GM19023 (cell line): ENCODE measurements at regions not wholly inside any gene's neighbourhood (a gene's known extent, or its start where the extent isn't known, plus 50 kb on each side); places are given as distances from the start of the nearest gene placed in this dataset.

ENCODE experiments used
- ATAC-seq: cut with Tn5 transposase; IDR thresholded peaks from one replicate; pipeline ENCODE4 v1.9.1; 2021; ENCODE audit warnings: mild to moderate bottlenecking, moderate library complexity; ENCODE audit not compliant: unreplicated experiment

GRCh38 chr1:221184131-221184794, 305.0 kb downstream of the HLX start:
- no peak for ATAC-seq

- ATAC-seq: no peak
Measured at GRCh38 chr1:221187174-221187573, 307.9 kb downstream of the HLX start.

- ATAC-seq: no peak
Measured at GRCh38 chr1:221188458-221188857, 309.2 kb downstream of the HLX start.

- ATAC-seq: no peak
Measured at GRCh38 chr1:221190249-221190648, 311.0 kb downstream of the HLX start.

GRCh38 chr1:221192055-221192454, 312.8 kb downstream of the HLX start:
- ATAC-seq: no peak

GRCh38 chr1:221200464-221200863, 321.2 kb downstream of the HLX start:
- ATAC-seq: no peak

- no peak for ATAC-seq
Measured at GRCh38 chr1:221201773-221202172, 322.5 kb downstream of the HLX start.

GRCh38 chr1:221203224-221204054, 324.2 kb downstream of the HLX start:
- peak; percentile 79 for ATAC-seq

GRCh38 chr1:221204055-221204833, 325.0 kb downstream of the HLX start:
- no peak for ATAC-seq

- ATAC-seq: no peak
Measured at GRCh38 chr1:221206076-221206475, 326.8 kb downstream of the HLX start.

- no peak for ATAC-seq
Measured at GRCh38 chr1:221212926-221213325, 333.7 kb downstream of the HLX start.

GRCh38 chr1:221217029-221217428, 337.8 kb downstream of the HLX start:
- ATAC-seq: no peak

- no peak for ATAC-seq
Measured at GRCh38 chr1:221223281-221223680, 344.0 kb downstream of the HLX start.

- ATAC-seq: no peak
Measured at GRCh38 chr1:221227460-221227859, 348.2 kb downstream of the HLX start.

GRCh38 chr1:221227872-221228337, 348.7 kb downstream of the HLX start:
- no peak for ATAC-seq

- ATAC-seq: no peak
Measured at GRCh38 chr1:221228594-221228993, 349.4 kb downstream of the HLX start.

- no peak for ATAC-seq
Measured at GRCh38 chr1:221230605-221231004, 351.4 kb downstream of the HLX start.

GRCh38 chr1:221234791-221235190, 355.5 kb downstream of the HLX start:
- ATAC-seq: no peak

- no peak for ATAC-seq
Measured at GRCh38 chr1:221237587-221237986, 358.3 kb downstream of the HLX start.

- ATAC-seq: no peak
Measured at GRCh38 chr1:221239181-221239580, 359.9 kb downstream of the HLX start.

- ATAC-seq: no peak
Measured at GRCh38 chr1:221239792-221240191, 360.5 kb downstream of the HLX start.
